ENCODE measurements at regions not wholly inside any gene's neighbourhood (a gene's known extent, or its start where the extent isn't known, plus 50 kb on each side); places are given as distances from the start of the nearest gene placed in this dataset.

GRCh38 chr12:30117483-30117882 is 333.7 kb upstream of the TMTC1 start:
- Histone ChIP-seq H3K4me3 (ENCODE audit: low read length in 3 of 3) (no peak overlapping the region), H3K9me3 (ENCODE audit: control insufficient read depth in 3 of 3, low read length in 3 of 3) (peaks cover 0 to 2% (median 0%) of the 10 kb centered on the region in 3 donors), H3K27me3 (ENCODE audit: control insufficient read depth in 3 of 3, insufficient read depth in 3 of 3, low read length in 3 of 3) (no peaks in the 10 kb centered on the region), H3K36me3 (ENCODE audit: control insufficient read depth in 3 of 3, insufficient read depth in 3 of 3, low read length in 3 of 3) (no peaks in the 10 kb centered on the region), H3K27ac (ENCODE audit: low read depth, low read length) (no peak overlapping the region), H3K9ac (ENCODE audit: low read depth in 1 of 3, low read length in 3 of 3) (no peak overlapping the region), H3K4me1 (ENCODE audit: control insufficient read depth in 3 of 3, insufficient read depth in 3 of 3, low read length in 3 of 3) (no peaks in the 10 kb centered on the region)

DNA sequence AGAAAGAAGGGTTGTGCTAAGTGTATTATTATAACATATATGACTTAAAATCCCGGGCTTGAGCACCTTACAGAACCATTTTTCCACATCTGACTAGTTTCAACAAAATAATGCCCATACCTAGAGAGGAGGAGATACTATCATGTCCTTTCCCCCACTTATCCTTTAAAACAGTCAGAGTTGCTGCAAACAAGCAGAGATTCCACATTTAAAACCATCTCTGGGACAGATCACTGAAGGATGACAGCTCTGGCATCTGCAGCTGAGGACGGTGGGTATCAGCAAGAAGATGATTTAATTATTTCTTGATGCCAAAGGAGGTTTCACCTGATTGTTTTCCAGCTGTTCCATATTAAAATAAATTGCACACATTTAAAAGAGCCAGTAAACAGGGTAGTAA is 328.0 kb upstream of the TMTC1 start:
- Histone ChIP-seq H3K4me1 (ENCODE audit: control insufficient read depth in 3 of 3, insufficient read depth in 3 of 3, low read length in 3 of 3) (no peaks in the 10 kb centered on the region), H3K27me3 (ENCODE audit: control insufficient read depth in 3 of 3, insufficient read depth in 3 of 3, low read length in 3 of 3) (no peaks in the 10 kb centered on the region), H3K4me3 (ENCODE audit: low read length in 3 of 3) (no peak overlapping the region), H3K9me3 (ENCODE audit: control insufficient read depth in 3 of 3, low read length in 3 of 3) (peaks cover 0 to 3% (median 0%) of the 10 kb centered on the region in 3 donors), H3K36me3 (ENCODE audit: control insufficient read depth in 3 of 3, insufficient read depth in 3 of 3, low read length in 3 of 3) (no peaks in the 10 kb centered on the region), H3K9ac (ENCODE audit: low read depth in 1 of 3, low read length in 3 of 3) (no peak overlapping the region), H3K27ac (ENCODE audit: low read depth, low read length) (no peak overlapping the region)

- Histone ChIP-seq H3K9ac (ENCODE audit: low read depth in 1 of 3, low read length in 3 of 3) (no peak overlapping the region), H3K4me3 (ENCODE audit: low read length in 3 of 3) (no peak overlapping the region), H3K36me3 (ENCODE audit: control insufficient read depth in 3 of 3, insufficient read depth in 3 of 3, low read length in 3 of 3) (no peaks in the 10 kb centered on the region), H3K27me3 (ENCODE audit: control insufficient read depth in 3 of 3, insufficient read depth in 3 of 3, low read length in 3 of 3) (no peaks in the 10 kb centered on the region), H3K9me3 (ENCODE audit: control insufficient read depth in 3 of 3, low read length in 3 of 3) (peaks cover 0 to 3% (median 0%) of the 10 kb centered on the region in 3 donors), H3K4me1 (ENCODE audit: control insufficient read depth in 3 of 3, insufficient read depth in 3 of 3, low read length in 3 of 3) (no peaks in the 10 kb centered on the region), H3K27ac (ENCODE audit: low read depth, low read length) (no peak overlapping the region)
Observed at GRCh38 chr12:30110958-30111586, 327.3 kb upstream of the TMTC1 start.

DNA sequence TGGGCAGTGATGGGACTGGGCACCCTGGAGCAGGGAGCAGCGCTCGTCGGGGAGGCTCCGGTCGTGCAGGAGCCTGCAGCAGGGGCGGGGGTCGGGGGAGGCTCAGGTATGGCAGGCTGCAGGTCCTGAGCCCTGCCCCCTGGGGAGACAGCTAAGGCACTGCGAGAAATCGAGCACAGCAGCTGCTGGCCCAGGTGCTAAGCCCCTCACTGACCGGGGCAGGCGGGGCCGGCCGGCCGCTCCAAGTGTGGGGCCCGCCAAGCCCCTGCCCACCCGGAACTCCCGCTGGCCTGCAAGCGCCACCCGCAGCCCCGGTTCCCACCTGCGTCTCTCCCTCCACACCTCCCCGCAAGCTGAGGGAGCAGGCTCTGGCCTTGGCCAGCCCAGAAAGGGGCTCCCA is 326.8 kb upstream of the TMTC1 start:
- no peak overlapping the region for H3K27ac ChIP-seq (ENCODE audit: low read depth, low read length)
- H3K4me3 ChIP-seq (ENCODE audit: low read length in 3 of 3) = no peak overlapping the region
- H3K9ac ChIP-seq (ENCODE audit: low read depth in 1 of 3, low read length in 3 of 3) = no peak overlapping the region
- H3K4me1 ChIP-seq (ENCODE audit: control insufficient read depth in 3 of 3, insufficient read depth in 3 of 3, low read length in 3 of 3) = no peaks in the 10 kb centered on the region
- no peaks in the 10 kb centered on the region for H3K27me3 ChIP-seq (ENCODE audit: control insufficient read depth in 3 of 3, insufficient read depth in 3 of 3, low read length in 3 of 3)
- H3K36me3 ChIP-seq (ENCODE audit: control insufficient read depth in 3 of 3, insufficient read depth in 3 of 3, low read length in 3 of 3) = no peaks in the 10 kb centered on the region
- peaks cover 0 to 3% (median 0%) of the 10 kb centered on the region in 3 donors for H3K9me3 ChIP-seq (ENCODE audit: control insufficient read depth in 3 of 3, low read length in 3 of 3)

- Histone ChIP-seq H3K27ac (ENCODE audit: low read depth, low read length) (no peak overlapping the region), H3K4me3 (ENCODE audit: low read length in 3 of 3) (no peak overlapping the region), H3K4me1 (ENCODE audit: control insufficient read depth in 3 of 3, insufficient read depth in 3 of 3, low read length in 3 of 3) (no peaks in the 10 kb centered on the region), H3K36me3 (ENCODE audit: control insufficient read depth in 3 of 3, insufficient read depth in 3 of 3, low read length in 3 of 3) (no peaks in the 10 kb centered on the region), H3K27me3 (ENCODE audit: control insufficient read depth in 3 of 3, insufficient read depth in 3 of 3, low read length in 3 of 3) (no peaks in the 10 kb centered on the region), H3K9me3 (ENCODE audit: control insufficient read depth in 3 of 3, low read length in 3 of 3) (peaks cover 0 to 3% (median 0%) of the 10 kb centered on the region in 3 donors), H3K9ac (ENCODE audit: low read depth in 1 of 3, low read length in 3 of 3) (no peak overlapping the region)
Observed at GRCh38 chr12:30108666-30109065, 324.9 kb upstream of the TMTC1 start.

GRCh38 chr12:30106204-30106965 is 322.6 kb upstream of the TMTC1 start:
- Histone ChIP-seq H3K9ac (ENCODE audit: low read depth in 1 of 3, low read length in 3 of 3) (no peak overlapping the region), H3K27me3 (ENCODE audit: control insufficient read depth in 3 of 3, insufficient read depth in 3 of 3, low read length in 3 of 3) (no peaks in the 10 kb centered on the region)

GRCh38 chr12:30105505-30105904 is 321.8 kb upstream of the TMTC1 start:
- no peak overlapping the region for H3K4me3 ChIP-seq (ENCODE audit: low read length in 3 of 3)
- no peaks in the 10 kb centered on the region for H3K4me1 ChIP-seq (ENCODE audit: control insufficient read depth in 3 of 3, insufficient read depth in 3 of 3, low read length in 3 of 3)
- H3K9ac ChIP-seq (ENCODE audit: low read depth in 1 of 3, low read length in 3 of 3) = no peak overlapping the region
- no peaks in the 10 kb centered on the region for H3K27me3 ChIP-seq (ENCODE audit: control insufficient read depth in 3 of 3, insufficient read depth in 3 of 3, low read length in 3 of 3)
- H3K36me3 ChIP-seq (ENCODE audit: control insufficient read depth in 3 of 3, insufficient read depth in 3 of 3, low read length in 3 of 3) = no peaks in the 10 kb centered on the region
- no peak overlapping the region for H3K27ac ChIP-seq (ENCODE audit: low read depth, low read length)
- H3K9me3 ChIP-seq (ENCODE audit: control insufficient read depth in 3 of 3, low read length in 3 of 3) = peaks cover 0 to 3% (median 0%) of the 10 kb centered on the region in 3 donors

More at GRCh38 chr12:30106204-30106965, 322.6 kb upstream of the TMTC1 start:
- Histone ChIP-seq H3K9me3 (ENCODE audit: control insufficient read depth in 3 of 3, low read length in 3 of 3) (peaks cover 0 to 3% (median 0%) of the 10 kb centered on the region in 3 donors), H3K27ac (ENCODE audit: low read depth, low read length) (no peak overlapping the region), H3K4me3 (ENCODE audit: low read length in 3 of 3) (no peak overlapping the region), H3K4me1 (ENCODE audit: control insufficient read depth in 3 of 3, insufficient read depth in 3 of 3, low read length in 3 of 3) (no peaks in the 10 kb centered on the region), H3K36me3 (ENCODE audit: control insufficient read depth in 3 of 3, insufficient read depth in 3 of 3, low read length in 3 of 3) (no peaks in the 10 kb centered on the region)

DNA sequence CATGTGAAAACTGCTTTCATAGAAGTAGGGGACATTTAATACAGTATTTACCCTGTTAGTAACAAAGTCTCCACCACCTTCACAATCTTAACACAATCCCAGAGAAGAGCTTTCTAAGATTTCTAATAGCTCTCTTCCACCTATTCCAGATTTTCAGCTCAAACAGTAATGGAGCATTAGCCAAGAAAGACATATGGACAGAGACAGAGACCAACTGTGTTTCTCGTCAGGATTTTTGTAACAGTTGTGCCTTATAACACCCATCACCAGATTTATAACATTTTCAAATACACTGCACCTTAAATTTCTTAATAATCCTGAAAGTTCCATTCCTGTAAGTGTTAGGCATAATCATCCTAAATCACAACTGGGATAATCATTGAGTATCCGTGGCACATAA is 321.2 kb upstream of the TMTC1 start:
- Histone ChIP-seq H3K9me3 (ENCODE audit: control insufficient read depth in 3 of 3, low read length in 3 of 3) (peaks cover 0 to 3% (median 0%) of the 10 kb centered on the region in 3 donors), H3K36me3 (ENCODE audit: control insufficient read depth in 3 of 3, insufficient read depth in 3 of 3, low read length in 3 of 3) (no peaks in the 10 kb centered on the region), H3K27ac (ENCODE audit: low read depth, low read length) (no peak overlapping the region), H3K27me3 (ENCODE audit: control insufficient read depth in 3 of 3, insufficient read depth in 3 of 3, low read length in 3 of 3) (no peaks in the 10 kb centered on the region), H3K9ac (ENCODE audit: low read depth in 1 of 3, low read length in 3 of 3) (no peak overlapping the region), H3K4me1 (ENCODE audit: control insufficient read depth in 3 of 3, insufficient read depth in 3 of 3, low read length in 3 of 3) (no peaks in the 10 kb centered on the region), H3K4me3 (ENCODE audit: low read length in 3 of 3) (no peak overlapping the region)

GRCh38 chr12:30100741-30101140 is 317.0 kb upstream of the TMTC1 start:
- H3K9me3 ChIP-seq (ENCODE audit: control insufficient read depth in 3 of 3, low read length in 3 of 3) = no peaks in the 10 kb centered on the region
- no peak overlapping the region for H3K4me3 ChIP-seq (ENCODE audit: low read length in 3 of 3)
- H3K4me1 ChIP-seq (ENCODE audit: control insufficient read depth in 3 of 3, insufficient read depth in 3 of 3, low read length in 3 of 3) = no peaks in the 10 kb centered on the region
- H3K36me3 ChIP-seq (ENCODE audit: control insufficient read depth in 3 of 3, insufficient read depth in 3 of 3, low read length in 3 of 3) = no peaks in the 10 kb centered on the region
- H3K27me3 ChIP-seq (ENCODE audit: control insufficient read depth in 3 of 3, insufficient read depth in 3 of 3, low read length in 3 of 3) = no peaks in the 10 kb centered on the region
- H3K27ac ChIP-seq (ENCODE audit: low read depth, low read length) = no peak overlapping the region
- H3K9ac ChIP-seq (ENCODE audit: low read depth in 1 of 3, low read length in 3 of 3) = no peak overlapping the region

GRCh38 chr12:30098677-30099076 is 314.9 kb upstream of the TMTC1 start:
- no peak overlapping the region for H3K9ac ChIP-seq (ENCODE audit: low read depth in 1 of 3, low read length in 3 of 3)
- no peaks in the 10 kb centered on the region for H3K36me3 ChIP-seq (ENCODE audit: control insufficient read depth in 3 of 3, insufficient read depth in 3 of 3, low read length in 3 of 3)
- H3K9me3 ChIP-seq (ENCODE audit: control insufficient read depth in 3 of 3, low read length in 3 of 3) = no peaks in the 10 kb centered on the region
- H3K4me3 ChIP-seq (ENCODE audit: low read length in 3 of 3) = no peak overlapping the region
- H3K27ac ChIP-seq (ENCODE audit: low read depth, low read length) = no peak overlapping the region
- H3K4me1 ChIP-seq (ENCODE audit: control insufficient read depth in 3 of 3, insufficient read depth in 3 of 3, low read length in 3 of 3) = no peaks in the 10 kb centered on the region
- H3K27me3 ChIP-seq (ENCODE audit: control insufficient read depth in 3 of 3, insufficient read depth in 3 of 3, low read length in 3 of 3) = no peaks in the 10 kb centered on the region

All from skeletal muscle tissue (tissue), 3 donors.